ENCODE measurements at regions not wholly inside any gene's neighbourhood (a gene's known extent, or its start where the extent isn't known, plus 50 kb on each side); places are given as distances from the start of the nearest gene placed in this dataset.

DNA sequence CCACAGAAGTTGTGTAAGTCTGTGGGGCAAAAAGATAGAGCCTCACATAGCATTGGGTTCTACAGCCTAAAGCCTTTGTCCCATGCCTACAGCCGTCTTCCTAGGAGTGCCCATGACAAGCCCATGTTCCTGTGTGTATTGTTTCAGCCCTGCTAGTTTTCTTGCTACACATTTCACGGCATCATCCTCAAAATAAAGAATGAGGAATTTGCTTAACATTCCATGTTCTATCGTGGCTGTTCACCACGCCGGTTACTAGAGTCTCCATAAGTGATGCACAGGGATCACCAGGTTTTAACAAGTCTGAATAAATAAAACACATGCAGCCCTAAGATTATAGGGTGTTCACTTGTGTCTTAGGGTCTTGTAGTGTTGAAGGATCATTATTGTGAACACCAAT is 87.4 kb upstream of the NGF start:
- no peak overlapping the region for H3K27ac ChIP-seq (ENCODE audit: extremely low read length, insufficient read depth, low read length)

DNA sequence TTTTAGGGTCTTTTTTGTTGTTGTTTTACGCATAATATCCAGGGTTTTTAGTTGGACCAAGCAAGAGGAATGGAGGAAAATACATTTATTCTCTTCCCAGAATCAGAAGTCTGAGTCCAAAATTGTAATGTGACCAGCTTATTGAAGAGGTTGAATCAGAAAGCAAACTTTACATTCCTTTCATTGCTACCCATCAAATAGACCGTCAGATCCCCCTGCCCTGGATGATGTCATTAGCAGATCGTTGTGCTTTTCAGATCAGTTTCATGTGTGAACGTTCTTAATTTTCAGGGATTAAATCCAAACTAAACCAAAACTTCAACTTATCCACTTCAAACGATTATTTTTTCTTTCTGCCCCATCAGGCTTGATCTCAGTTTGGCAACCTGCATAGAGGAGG is 85.7 kb upstream of the NGF start:
- FAIRE-seq (no peak), ATAC-seq (no peak), DNase-seq (ENCODE audit: low spot score) (no peak)
- TF ChIP-seq XRCC5 (optimal IDR thresholded peaks at IDR 0.05; ENCODE audit: low read length) (no peak), ATF7 (IDR thresholded peaks at IDR 0.05) (0 out of 2 replicates have a peak, but pooled peaks have one; percentile 19), ATF7 (CRISPR knock-in tag; IDR thresholded peaks at IDR 0.05) (no peak)
- BruUV-seq (replicated peaks) = no TSS peak
- no peak overlapping the region for H2AFZ ChIP-seq (ENCODE audit: low read length)
- H3K9ac ChIP-seq (ENCODE audit: insufficient read depth, low read depth, low read length) = no peak overlapping the region
- H3K79me2 ChIP-seq (ENCODE audit: insufficient read depth, low read length) = no peaks in the 10 kb centered on the region
- no peaks in the 10 kb centered on the region for H4K20me1 ChIP-seq (ENCODE audit: insufficient read depth, low read length)
- ChIA-PET CTCF (ENCODE audit: low intra/inter-chr PET ratio, low total read pairs) (no interaction called here), POLR2A (interaction anchor here (0.6 kb wide), 1 partner anchor 223 kb away, joined by 4 read pairs; no protein-coding TSS in a partner anchor)
- no peak overlapping the region for H3K27ac ChIP-seq (ENCODE audit: extremely low read length, insufficient read depth, low read length)
- H3K9me3 ChIP-seq (ENCODE audit: low read length) = no peaks in the 10 kb centered on the region
- H3K4me2 ChIP-seq (ENCODE audit: low read depth, low read length) = no peak overlapping the region
- no peaks in the 10 kb centered on the region for H3K4me1 ChIP-seq (ENCODE audit: insufficient read depth, low read length)
- no peak overlapping the region for H3K4me3 ChIP-seq (replicated peaks in 1 of 3; ENCODE audit: insufficient read depth in 1 of 3, low read depth in 2 of 3, low read length in 3 of 3)
- WGBS (ENCODE audit: low lambda C conversion rate) = 18% methylated on average over 5 of the region's 5 CpGs
- H3K36me3 ChIP-seq (replicated peaks in 1 of 2; ENCODE audit: control insufficient read depth in 1 of 2, insufficient read depth in 2 of 2, low read length in 2 of 2) = no peaks in the 10 kb centered on the region
- no peaks in the 10 kb centered on the region for H3K27me3 ChIP-seq (ENCODE audit: control insufficient read depth in 1 of 2, insufficient read depth in 2 of 2, low read length in 2 of 2)
- in situ Hi-C loops (cut with HindIII; ENCODE audit: extremely low pct_ligation_motif_present, low pct_unique_long_range_greater_than_20kb) = no loop called here
- intact Hi-C loops (cut with micrococcal nuclease; ENCODE audit: unreplicated experiment) = no loop called here

More for the DNA sequence above, 87.4 kb upstream of the NGF start:
- DNase-seq (ENCODE audit: low spot score) (no peak), ATAC-seq (no peak), FAIRE-seq (no peak)
- H3K9me3 ChIP-seq (ENCODE audit: low read length) = no peaks in the 10 kb centered on the region
- no peaks in the 10 kb centered on the region for H3K36me3 ChIP-seq (replicated peaks in 1 of 2; ENCODE audit: control insufficient read depth in 1 of 2, insufficient read depth in 2 of 2, low read length in 2 of 2)
- H3K4me3 ChIP-seq (replicated peaks in 1 of 3; ENCODE audit: insufficient read depth in 1 of 3, low read depth in 2 of 3, low read length in 3 of 3) = no peak overlapping the region
- no peaks in the 10 kb centered on the region for H3K79me2 ChIP-seq (ENCODE audit: insufficient read depth, low read length)
- BruUV-seq (replicated peaks) = no TSS peak
- no peak overlapping the region for H3K9ac ChIP-seq (ENCODE audit: insufficient read depth, low read depth, low read length)
- H3K4me1 ChIP-seq (ENCODE audit: insufficient read depth, low read length) = no peaks in the 10 kb centered on the region
- no peaks in the 10 kb centered on the region for H4K20me1 ChIP-seq (ENCODE audit: insufficient read depth, low read length)
- ChIA-PET CTCF (ENCODE audit: low intra/inter-chr PET ratio, low total read pairs) (no interaction called here), POLR2A (no interaction called here)
- no peak overlapping the region for H2AFZ ChIP-seq (ENCODE audit: low read length)
- no peak overlapping the region for H3K4me2 ChIP-seq (ENCODE audit: low read depth, low read length)
- intact Hi-C loops (cut with micrococcal nuclease; ENCODE audit: unreplicated experiment) = no loop called here
- TF ChIP-seq, protein P1, sequence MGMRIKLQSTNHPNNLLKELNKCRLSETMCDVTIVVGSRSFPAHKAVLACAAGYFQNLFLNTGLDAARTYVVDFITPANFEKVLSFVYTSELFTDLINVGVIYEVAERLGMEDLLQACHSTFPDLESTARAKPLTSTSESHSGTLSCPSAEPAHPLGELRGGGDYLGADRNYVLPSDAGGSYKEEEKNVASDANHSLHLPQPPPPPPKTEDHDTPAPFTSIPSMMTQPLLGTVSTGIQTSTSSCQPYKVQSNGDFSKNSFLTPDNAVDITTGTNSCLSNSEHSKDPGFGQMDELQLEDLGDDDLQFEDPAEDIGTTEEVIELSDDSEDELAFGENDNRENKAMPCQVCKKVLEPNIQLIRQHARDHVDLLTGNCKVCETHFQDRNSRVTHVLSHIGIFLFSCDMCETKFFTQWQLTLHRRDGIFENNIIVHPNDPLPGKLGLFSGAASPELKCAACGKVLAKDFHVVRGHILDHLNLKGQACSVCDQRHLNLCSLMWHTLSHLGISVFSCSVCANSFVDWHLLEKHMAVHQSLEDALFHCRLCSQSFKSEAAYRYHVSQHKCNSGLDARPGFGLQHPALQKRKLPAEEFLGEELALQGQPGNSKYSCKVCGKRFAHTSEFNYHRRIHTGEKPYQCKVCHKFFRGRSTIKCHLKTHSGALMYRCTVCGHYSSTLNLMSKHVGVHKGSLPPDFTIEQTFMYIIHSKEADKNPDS (CRISPR knock-in tag; IDR thresholded peaks at IDR 0.05) = no peak
- in situ Hi-C loops (cut with HindIII; ENCODE audit: extremely low pct_ligation_motif_present, low pct_unique_long_range_greater_than_20kb) = no loop called here
- 14% methylated on average over 5 of the region's 5 CpGs for WGBS (ENCODE audit: low lambda C conversion rate)
- no peaks in the 10 kb centered on the region for H3K27me3 ChIP-seq (ENCODE audit: control insufficient read depth in 1 of 2, insufficient read depth in 2 of 2, low read length in 2 of 2)

All from HepG2 (cell line).